ENCODE measurements at regions not wholly inside any gene's neighbourhood (a gene's known extent, or its start where the extent isn't known, plus 50 kb on each side); places are given as distances from the start of the nearest gene placed in this dataset.

- peak overlapping the region; percentile 94 for H3K27ac ChIP-seq (ENCODE audit: control insufficient read depth, insufficient read depth)
- BruUV-seq (replicated peaks) = no TSS peak
- ChIA-PET CTCF (interaction anchor here (1.5 to 13.3 kb wide), 2 partner anchors 29 to 73 kb away, joined by 3 to 460 read pairs; no protein-coding TSS in a partner anchor), RAD21 (ENCODE audit: unreplicated experiment) (interaction anchor here (0.6 to 15.0 kb wide), 22 partner anchors 7 to 370 kb away, joined by 3 to 519 read pairs (median 4); no protein-coding TSS in a partner anchor), SMC1A (ENCODE audit: uncharacterized antibody, unreplicated experiment) (interaction anchor here (0.7 to 24.5 kb wide), 22 partner anchors 6 to 184 kb away, joined by 3 to 748 read pairs (median 7); partner anchors contain the start of gene IRF4), POLR2A (interaction anchor here (0.6 to 10.4 kb wide), 10 partner anchors 7 to 102 kb away, joined by 3 to 139 read pairs (median 4); no protein-coding TSS in a partner anchor)
- no peak for FAIRE-seq
- H3K4me1 ChIP-seq (ENCODE audit: control insufficient read depth, insufficient read depth, low read length) = peaks cover 96% of the 10 kb centered on the region
- no peaks in the 10 kb centered on the region for H3K9me3 ChIP-seq (replicated peaks; ENCODE audit: control insufficient read depth, insufficient read depth, low read length)
- in situ Hi-C loops (cut with MboI) = no loop called here
- WGBS (ENCODE audit: insufficient coverage, insufficient replicate concordance, low lambda C conversion rate, missing lambda C conversion rate) = 25% methylated on average over 4 of the region's 4 CpGs
- H4K20me1 ChIP-seq (ENCODE audit: control insufficient read depth, insufficient read depth) = no peaks in the 10 kb centered on the region
- no peaks in the 10 kb centered on the region for H3K27me3 ChIP-seq (replicated peaks in 1 of 2; ENCODE audit: control insufficient read depth in 2 of 2, insufficient read depth in 2 of 2, low read length in 1 of 2)
- no peak for DNase-seq (ENCODE audit: low read depth, low spot score)
- ATAC-seq = no peak
- H2AFZ ChIP-seq (ENCODE audit: control insufficient read depth, low read depth, low read length) = no peak overlapping the region
- peak overlapping the region; percentile 77 for H3K4me2 ChIP-seq (ENCODE audit: control insufficient read depth, insufficient read depth)
- H3K9ac ChIP-seq (ENCODE audit: control insufficient read depth, insufficient read depth, low read length) = peak overlapping the region; percentile 72
- no peak overlapping the region; the same call in 1 of the 2 replicates for H3K4me3 ChIP-seq
- H3K36me3 ChIP-seq (ENCODE audit: control insufficient read depth in 2 of 2, insufficient read depth in 2 of 2, low read length in 1 of 2) = no peaks in the 10 kb centered on the region
- intact Hi-C loops (cut with micrococcal nuclease; ENCODE audit: unreplicated experiment) = loop anchor here (10.0 kb wide), 1 partner anchor 274 kb away; no protein-coding TSS in a partner anchor
- peaks cover 28% of the 10 kb centered on the region for H3K79me2 ChIP-seq (ENCODE audit: control insufficient read depth, insufficient read depth, low read length)
- TF ChIP-seq, protein P1, sequence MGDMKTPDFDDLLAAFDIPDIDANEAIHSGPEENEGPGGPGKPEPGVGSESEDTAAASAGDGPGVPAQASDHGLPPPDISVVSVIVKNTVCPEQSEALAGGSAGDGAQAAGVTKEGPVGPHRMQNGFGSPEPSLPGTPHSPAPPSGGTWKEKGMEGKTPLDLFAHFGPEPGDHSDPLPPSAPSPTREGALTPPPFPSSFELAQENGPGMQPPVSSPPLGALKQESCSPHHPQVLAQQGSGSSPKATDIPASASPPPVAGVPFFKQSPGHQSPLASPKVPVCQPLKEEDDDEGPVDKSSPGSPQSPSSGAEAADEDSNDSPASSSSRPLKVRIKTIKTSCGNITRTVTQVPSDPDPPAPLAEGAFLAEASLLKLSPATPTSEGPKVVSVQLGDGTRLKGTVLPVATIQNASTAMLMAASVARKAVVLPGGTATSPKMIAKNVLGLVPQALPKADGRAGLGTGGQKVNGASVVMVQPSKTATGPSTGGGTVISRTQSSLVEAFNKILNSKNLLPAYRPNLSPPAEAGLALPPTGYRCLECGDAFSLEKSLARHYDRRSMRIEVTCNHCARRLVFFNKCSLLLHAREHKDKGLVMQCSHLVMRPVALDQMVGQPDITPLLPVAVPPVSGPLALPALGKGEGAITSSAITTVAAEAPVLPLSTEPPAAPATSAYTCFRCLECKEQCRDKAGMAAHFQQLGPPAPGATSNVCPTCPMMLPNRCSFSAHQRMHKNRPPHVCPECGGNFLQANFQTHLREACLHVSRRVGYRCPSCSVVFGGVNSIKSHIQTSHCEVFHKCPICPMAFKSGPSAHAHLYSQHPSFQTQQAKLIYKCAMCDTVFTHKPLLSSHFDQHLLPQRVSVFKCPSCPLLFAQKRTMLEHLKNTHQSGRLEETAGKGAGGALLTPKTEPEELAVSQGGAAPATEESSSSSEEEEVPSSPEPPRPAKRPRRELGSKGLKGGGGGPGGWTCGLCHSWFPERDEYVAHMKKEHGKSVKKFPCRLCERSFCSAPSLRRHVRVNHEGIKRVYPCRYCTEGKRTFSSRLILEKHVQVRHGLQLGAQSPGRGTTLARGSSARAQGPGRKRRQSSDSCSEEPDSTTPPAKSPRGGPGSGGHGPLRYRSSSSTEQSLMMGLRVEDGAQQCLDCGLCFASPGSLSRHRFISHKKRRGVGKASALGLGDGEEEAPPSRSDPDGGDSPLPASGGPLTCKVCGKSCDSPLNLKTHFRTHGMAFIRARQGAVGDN (IDR thresholded peaks at IDR 0.05) = no peak
- TF ChIP-seq RFX5 (IDR thresholded peaks at IDR 0.05; ENCODE audit: low read depth, low read length) (no peak), MTA3 (IDR thresholded peaks at IDR 0.05; ENCODE audit: borderline replicate concordance, low read length) (no peak), TBL1XR1 (IDR thresholded peaks at IDR 0.05; ENCODE audit: low read depth, low read length) (no peak), JUND (IDR thresholded peaks at IDR 0.05; ENCODE audit: low read depth, low read length) (no peak), USF2 (IDR thresholded peaks at IDR 0.05; ENCODE audit: borderline replicate concordance, low read depth, low read length) (no peak), REST (IDR thresholded peaks at IDR 0.05; ENCODE audit: low read depth, low read length) (no peak), ZNF592 (IDR thresholded peaks at IDR 0.05) (no peak), CHD4 (IDR thresholded peaks at IDR 0.05) (no peak), CHD1 (IDR thresholded peaks at IDR 0.05; ENCODE audit: low read depth, low read length) (no peak), WRNIP1 (IDR thresholded peaks at IDR 0.05; ENCODE audit: borderline replicate concordance, low read depth, low read length) (no peak), CBX5 (IDR thresholded peaks at IDR 0.05; ENCODE audit: low read depth) (no peak)
Observed at GRCh38 chr6:220312-220711, 72.0 kb upstream of the DUSP22 start.
